GM12892 (cell line): ENCODE measurements at regions not wholly inside any gene's neighbourhood (a gene's known extent, or its start where the extent isn't known, plus 50 kb on each side); places are given as distances from the start of the nearest gene placed in this dataset.

Source experiments
- DNase-seq: peaks from one replicate; pipeline ENCODE4 v3.0.0; 2011; ENCODE audit not compliant: insufficient read length
- FAIRE-seq: peaks from 2 replicates; lab custom pipeline; 2011; peaks lifted over from hg19 to GRCh38; lab: Jason Lieb, UNC
- POLR2A ChIP-seq: IDR thresholded peaks from 2 replicates; pipeline ENCODE4 v1.6.1; 2011; ENCODE audit warnings: low read depth, low read length, control low read depth
- POLR2AphosphoS5 ChIP-seq: IDR thresholded peaks from 2 replicates; pipeline ENCODE4 v1.6.1; 2011; ENCODE audit warnings: low read depth, low read length, control low read depth
- TAF1 ChIP-seq: IDR thresholded peaks from 2 replicates; pipeline ENCODE4 v1.6.1; 2011; ENCODE audit warnings: low read depth, mild to moderate bottlenecking, control low read depth, low read length, borderline replicate concordance

- DNase-seq (no peak), FAIRE-seq (no peak)
- TF ChIP-seq TAF1 (no peak), POLR2A (no peak), POLR2AphosphoS5 (no peak)
Measured at GRCh38 chr3:74036568-74036967, 411.8 kb upstream of the PDZRN3 start.

- TF ChIP-seq TAF1, result no peak
- TF ChIP-seq POLR2A, result no peak
- TF ChIP-seq POLR2AphosphoS5, result no peak
- FAIRE-seq (no peak), DNase-seq (no peak)
Measured at GRCh38 chr3:74036102-74036501, 411.4 kb upstream of the PDZRN3 start.

DNA sequence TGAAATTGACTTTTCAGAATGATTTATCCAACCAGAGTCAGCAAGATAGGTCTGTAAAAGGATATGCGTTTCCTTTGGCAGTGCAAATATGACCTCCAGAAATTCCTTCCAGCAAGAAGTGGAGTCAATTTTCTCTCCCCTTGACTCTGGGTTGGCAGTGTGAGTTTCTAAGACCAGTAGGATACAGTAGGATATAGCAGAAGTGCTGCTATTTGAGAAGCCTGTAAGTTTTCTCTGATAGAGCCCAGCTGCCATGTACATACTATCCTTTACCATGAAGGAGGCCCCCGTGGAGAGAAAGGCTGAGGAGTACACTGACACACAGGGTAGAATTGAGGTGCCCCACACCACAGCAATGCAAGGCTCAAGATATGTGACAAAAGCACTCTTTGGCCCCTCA lies 409.1 kb upstream of the PDZRN3 start:
- no peak for DNase-seq
- TF ChIP-seq POLR2AphosphoS5 (no peak), POLR2A (no peak)
- FAIRE-seq, result no peak

DNA sequence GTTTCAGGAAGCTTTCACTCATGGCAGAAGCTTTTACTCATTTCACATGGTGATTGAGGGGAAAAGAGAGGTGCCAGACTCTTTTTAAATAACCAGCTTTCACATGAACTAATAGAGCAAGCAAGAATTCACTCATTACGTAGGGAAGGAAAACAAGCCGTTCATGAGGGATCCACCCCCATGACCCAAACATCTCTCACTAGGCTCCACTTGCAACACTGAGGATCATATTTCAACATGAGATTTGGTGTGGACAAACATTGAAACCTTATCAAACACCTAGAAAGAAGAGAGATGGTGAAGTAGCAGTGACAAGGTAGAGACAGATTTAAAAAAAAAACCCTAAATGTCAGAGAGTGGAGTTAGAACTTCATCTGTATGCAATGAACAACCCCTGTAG lies 408.6 kb upstream of the PDZRN3 start:
- no peak for TF ChIP-seq POLR2A
- TF ChIP-seq TAF1, result no peak
- no peak for TF ChIP-seq POLR2AphosphoS5
- FAIRE-seq (no peak), DNase-seq (no peak)

GRCh38 chr3:74027121-74027520 lies 402.4 kb upstream of the PDZRN3 start:
- TF ChIP-seq POLR2A (no peak), TAF1 (no peak), POLR2AphosphoS5 (no peak)
- FAIRE-seq (no peak), DNase-seq (no peak)

DNA sequence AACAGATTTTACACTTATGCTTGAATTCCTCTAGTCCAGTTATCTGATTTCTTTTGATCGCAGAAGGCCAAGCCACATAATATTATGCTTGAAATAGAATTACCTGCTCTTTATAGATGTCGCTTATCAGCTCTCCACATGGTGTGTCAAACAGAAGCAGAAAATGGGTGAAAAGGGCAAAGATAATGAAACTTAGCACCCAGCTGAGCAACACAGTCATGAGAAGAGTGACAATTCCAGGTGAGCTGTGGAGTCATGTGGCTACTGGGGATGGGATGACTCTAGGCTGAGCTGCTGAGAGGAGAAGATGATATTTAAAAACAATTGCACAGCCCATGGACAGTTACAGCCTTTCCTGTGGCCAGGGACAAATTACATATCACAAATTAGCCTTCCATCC lies 398.7 kb upstream of the PDZRN3 start:
- no peak for DNase-seq
- TF ChIP-seq POLR2A (no peak), POLR2AphosphoS5 (no peak), TAF1 (no peak)
- no peak for FAIRE-seq

DNA sequence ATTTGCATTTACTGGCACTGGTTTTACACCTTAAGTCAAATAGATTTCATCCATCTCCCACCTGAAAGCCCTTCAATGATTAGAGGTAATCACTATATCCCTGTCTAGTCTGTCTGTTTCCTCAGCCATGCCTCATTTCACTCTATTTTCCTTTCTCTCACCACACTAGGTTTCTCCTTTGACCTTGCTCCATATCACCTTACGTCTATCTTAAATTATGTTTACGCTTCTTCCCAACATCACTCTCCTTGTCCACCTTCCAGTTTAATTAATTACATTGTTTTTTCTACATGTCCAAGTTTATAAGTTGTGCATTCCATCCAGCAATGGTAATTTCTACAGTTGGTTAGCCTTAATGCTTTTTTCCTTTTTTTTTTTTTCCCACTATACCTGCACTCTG lies 396.7 kb upstream of the PDZRN3 start:
- no peak for TF ChIP-seq POLR2AphosphoS5
- TF ChIP-seq TAF1, result no peak
- TF ChIP-seq POLR2A, result no peak
- DNase-seq (no peak), FAIRE-seq (no peak)

- FAIRE-seq (no peak), DNase-seq (no peak)
- TF ChIP-seq POLR2AphosphoS5 (no peak), POLR2A (no peak), TAF1 (no peak)
Measured at GRCh38 chr3:74009961-74010844, 385.5 kb upstream of the PDZRN3 start.

GRCh38 chr3:74004386-74004785 lies 379.6 kb upstream of the PDZRN3 start:
- TF ChIP-seq POLR2A, result no peak
- no peak for TF ChIP-seq TAF1
- TF ChIP-seq POLR2AphosphoS5, result no peak
- FAIRE-seq, result no peak

DNA sequence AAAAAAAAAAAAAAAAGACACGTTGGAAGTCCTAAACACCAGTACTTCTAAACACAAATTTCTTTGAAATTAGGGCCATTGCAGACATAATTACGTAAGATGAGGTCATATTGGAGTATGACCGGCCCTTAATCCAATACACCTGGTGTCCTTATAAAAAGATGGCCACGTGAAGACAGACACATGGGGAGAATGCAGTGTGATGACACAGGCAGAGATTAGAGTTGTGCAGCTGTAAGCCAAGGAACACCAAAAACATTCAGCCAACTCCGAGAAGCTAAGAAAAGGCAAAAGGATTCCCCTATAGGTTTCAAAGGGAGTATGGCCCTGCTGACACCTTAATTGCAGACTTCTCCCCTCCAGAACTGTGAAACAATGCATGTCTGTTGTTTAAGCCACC lies 379.0 kb upstream of the PDZRN3 start:
- TF ChIP-seq POLR2A, result no peak
- TF ChIP-seq POLR2AphosphoS5, result no peak
- no peak for TF ChIP-seq TAF1
- DNase-seq (no peak), FAIRE-seq (no peak)

More at GRCh38 chr3:74004386-74004785, 379.6 kb upstream of the PDZRN3 start:
- no peak for DNase-seq

- DNase-seq, result no peak
- TF ChIP-seq POLR2AphosphoS5 (no peak), POLR2A (no peak), TAF1 (no peak)
- FAIRE-seq, result no peak
Measured at GRCh38 chr3:74001436-74001835, 376.7 kb upstream of the PDZRN3 start.

DNA sequence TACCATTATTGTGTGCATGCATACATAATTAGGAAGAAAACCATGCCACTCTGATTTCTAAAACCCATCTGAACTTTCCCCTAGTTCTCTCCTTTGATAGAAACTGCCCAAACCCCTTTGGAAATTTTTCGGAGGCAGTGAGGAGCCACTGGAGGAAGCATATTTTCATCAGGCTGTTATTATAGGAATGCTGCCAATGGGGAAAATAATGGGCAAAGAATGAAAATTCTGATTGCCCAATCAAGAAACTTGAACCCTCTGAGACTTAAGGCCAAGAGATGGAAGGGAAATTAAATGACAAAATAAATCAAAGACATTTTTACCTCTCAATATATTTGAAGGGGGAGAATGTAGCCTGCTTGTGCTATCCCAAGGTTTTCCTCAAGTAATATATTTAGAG lies 376.0 kb upstream of the PDZRN3 start:
- DNase-seq, result no peak
- FAIRE-seq, result no peak
- TF ChIP-seq POLR2AphosphoS5 (no peak), POLR2A (no peak), TAF1 (no peak)
